Stomach (tissue), 4 donors: ENCODE measurements at regions not wholly inside any gene's neighbourhood (a gene's known extent, or its start where the extent isn't known, plus 50 kb on each side); places are given as distances from the start of the nearest gene placed in this dataset.

Experiments
- CTCF ChIP-seq, 7 experiments: fragments of 450-650 bp in 4 of 7; fragments of 200-600 bp in 3 of 7; sonication (generic) in 3 of 7; IDR thresholded peaks; one replicate each; pipeline ENCODE4 v1.5.1; 2016 to 2019; ENCODE audit warnings: antibody characterized with exemption in 7 of 7, control low read depth in 2 of 7, mild to moderate bottlenecking in 1 of 7
- POLR2A ChIP-seq, 4 donors: fragments of 450-650 bp; IDR thresholded peaks; one replicate each; pipeline ENCODE4 v1.6.1; 2016; ENCODE audit warnings: antibody characterized with exemption in 4 of 4, control low read depth in 2 of 4, mild to moderate bottlenecking in 1 of 4, moderate library complexity in 1 of 4

DNA sequence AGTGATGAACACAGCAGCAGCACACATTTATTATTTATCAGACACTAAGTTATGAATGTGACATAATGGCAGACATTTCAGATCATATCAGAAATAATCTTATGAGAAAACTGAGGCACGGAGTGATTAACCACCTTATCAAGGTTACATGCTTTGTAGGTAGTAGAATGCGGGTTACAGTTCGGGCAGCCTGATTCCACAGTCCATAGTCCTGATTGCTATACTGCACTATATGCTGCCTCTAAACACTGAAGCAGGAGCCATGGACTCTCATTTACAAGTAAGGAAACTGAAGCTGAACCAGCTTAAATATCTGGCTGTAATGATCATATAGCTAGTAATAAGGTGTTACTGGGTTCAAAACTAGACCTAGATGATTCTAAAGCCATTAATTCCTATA, 291.3 kb upstream of the ADAMTSL1 start:
- TF ChIP-seq POLR2A (IDR thresholded peaks at IDR 0.05) (no peak), CTCF (IDR thresholded peaks at IDR 0.05) (no peak)
